ENCODE measurements at regions not wholly inside any gene's neighbourhood (a gene's known extent, or its start where the extent isn't known, plus 50 kb on each side); places are given as distances from the start of the nearest gene placed in this dataset.

DNA sequence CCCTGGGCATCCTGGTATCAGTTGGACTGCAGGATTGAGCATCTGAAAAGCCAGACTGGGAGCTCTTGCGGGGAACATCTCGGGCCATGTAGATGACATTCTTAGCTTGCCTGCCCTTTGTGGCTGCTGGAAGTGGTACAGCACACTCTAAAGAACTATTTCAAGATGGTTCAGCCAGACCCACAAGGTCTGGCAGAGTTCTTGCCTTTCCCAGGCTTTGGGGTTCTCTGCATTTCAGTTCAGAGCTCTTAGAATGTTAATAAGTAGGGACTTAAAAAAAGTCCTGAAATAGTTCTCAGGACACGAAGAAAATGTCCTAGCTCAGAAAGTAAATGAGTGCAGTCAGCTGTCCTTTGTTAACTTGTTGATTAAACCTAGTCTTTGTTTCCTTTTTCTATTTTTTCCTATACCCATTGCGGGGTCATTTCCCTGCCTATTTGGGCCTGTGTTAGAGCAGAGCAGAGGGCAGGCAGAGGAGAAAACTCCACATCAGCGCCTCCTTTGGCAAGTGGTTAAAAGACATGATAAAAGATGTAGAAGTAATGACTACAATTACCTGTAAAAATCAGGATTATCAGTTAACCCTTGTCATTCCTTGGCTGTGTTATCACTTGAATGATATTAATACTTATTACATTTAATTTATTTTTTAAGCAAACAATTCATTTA, 291.5 kb downstream of the ZSWIM6 start:
- no peak for DNase-seq

DNA sequence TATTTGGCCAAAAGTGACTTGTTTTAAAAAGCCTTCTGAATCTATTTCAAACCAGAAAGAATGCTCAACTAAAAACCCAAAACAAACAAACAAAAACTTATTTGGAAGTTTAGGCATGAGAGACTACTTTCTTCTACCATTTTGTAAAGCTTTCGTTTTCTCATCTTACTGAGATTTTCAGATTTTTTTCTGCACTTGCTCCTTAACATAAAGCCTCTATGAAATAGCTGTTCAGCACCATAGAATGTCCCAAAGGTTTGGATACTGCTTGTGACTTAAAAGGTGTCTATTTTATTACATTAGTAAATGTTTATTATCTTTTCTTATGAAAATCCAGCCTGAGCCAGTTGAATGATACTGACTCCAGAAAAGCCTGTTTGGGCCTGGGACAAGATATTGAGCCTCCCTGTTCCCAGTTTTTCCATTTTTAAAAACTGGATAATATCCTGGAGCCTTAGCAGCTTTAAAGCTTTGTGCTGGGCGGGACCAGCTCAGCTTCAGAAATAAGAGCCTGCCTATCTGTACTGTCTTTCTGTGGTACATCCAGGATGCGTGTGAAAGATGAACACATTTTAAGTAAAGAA, 292.6 kb downstream of the ZSWIM6 start:
- DNase-seq, result no peak

DNA sequence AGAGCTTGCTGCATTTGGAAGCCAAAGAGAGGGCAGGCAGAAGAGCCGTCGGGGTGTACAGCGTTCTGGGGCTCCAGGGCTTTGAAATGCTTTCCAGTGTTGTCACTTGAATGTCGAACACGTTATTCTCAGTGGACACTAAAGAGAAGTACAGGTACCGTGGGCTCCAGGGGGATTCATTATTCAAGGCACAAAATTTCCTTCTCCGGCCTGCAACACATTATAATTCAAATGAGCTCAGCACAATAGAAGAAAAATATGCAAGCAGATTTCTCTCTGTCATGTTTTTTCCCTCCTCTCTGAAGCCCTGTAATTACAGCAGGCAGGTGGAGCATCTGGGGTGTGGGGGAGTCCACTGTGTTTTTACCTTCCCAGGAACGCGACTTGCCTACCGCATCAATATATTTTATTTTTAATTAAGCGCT, 293.1 kb downstream of the ZSWIM6 start:
- DNase-seq, result no peak

DNA sequence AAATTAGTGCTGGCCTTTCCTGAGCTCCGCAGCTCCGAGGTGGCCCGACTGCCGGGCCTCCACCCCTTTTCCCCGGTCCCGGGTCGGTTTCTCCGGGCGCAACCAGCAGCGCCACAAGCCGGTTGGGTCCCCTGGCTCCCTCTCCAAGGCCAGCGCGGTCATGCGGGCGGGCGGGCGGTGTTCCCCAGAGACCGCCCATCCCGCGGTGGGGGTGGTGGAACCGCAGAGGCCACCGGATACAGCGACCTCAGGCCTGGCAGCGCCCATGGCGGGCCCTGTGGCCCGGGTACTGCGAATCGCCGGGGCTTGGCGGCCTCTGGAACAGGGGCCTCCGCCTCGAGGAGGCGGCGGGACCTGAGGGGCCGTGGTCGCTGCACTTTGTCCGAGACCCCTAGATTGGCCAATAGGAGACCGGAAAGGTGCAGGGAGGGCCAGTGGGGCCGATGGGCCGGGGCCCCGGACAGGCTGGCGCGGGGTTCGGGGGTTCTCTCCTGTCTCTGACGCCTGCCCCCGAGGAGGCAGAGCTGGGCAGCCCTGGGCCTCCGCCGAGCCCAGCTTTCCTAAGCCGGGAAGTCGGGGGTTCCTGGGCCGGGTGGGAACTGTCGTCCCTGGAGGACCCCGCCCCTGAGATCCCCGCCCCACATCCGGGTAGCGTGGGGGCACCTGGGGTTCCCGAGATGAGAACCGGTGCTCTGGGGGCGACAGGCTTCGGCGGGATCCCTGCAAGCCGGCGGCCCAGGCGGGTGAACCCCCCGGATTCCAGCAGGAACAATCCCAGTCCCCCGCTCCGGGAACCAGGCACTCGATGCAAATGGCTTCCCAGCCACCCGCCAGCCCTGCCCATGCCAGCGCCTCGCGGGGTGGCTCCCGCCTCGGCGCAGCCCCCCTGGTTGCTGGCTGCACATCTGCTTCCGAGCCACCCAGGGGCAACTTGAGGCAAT, 293.9 kb downstream of the ZSWIM6 start:
- DNase-seq, result peak; percentile 39

DNA sequence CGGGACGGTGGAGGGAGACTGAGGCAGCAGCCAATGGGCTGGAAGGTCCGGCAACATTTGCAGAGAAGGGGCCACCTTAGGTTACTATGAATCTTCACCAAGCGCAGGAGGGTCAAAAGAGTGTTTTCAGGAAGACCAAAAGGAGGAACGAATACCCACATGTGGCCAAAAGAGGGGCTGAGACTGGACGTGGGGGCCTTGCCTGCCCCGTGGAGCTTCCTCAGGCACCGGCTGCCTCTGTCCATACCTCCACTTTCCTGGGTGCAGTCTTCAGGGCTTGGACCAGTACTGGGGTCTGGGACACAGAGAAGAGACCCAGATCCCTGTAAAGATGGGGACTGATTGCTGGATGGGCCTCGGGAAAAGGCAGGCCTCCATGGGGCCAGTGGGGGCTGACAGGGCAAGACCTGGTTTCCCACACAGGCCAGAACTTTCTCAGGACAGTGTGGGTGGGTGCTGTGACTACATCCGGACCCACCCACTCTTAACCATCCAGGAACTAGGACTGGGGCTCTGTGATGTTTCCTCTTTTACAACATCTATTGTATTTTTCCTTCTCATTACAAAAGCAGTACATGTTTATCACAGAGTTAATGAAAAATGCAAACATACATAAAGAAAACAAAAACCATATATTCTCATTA, 294.7 kb downstream of the ZSWIM6 start:
- no peak for DNase-seq

DNA sequence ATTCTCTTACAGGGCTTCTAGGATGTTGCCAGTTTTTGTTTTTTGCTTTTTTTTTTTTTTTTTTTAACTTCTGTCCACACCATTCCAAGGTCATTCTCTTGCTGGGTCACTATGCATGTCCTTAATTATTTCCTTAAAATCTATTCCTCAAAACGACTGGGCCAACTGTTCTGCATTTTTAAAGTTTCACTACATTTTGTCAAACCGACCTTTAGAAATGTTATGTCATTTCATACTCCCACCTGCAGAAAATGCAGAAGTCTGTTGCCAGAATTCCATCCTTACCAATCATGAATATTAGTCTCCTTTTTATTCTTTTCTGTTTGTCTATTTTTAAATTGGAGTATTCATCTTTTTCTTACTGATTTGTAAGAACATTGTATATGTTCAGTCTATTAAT, 295.5 kb downstream of the ZSWIM6 start:
- no peak for DNase-seq

DNA sequence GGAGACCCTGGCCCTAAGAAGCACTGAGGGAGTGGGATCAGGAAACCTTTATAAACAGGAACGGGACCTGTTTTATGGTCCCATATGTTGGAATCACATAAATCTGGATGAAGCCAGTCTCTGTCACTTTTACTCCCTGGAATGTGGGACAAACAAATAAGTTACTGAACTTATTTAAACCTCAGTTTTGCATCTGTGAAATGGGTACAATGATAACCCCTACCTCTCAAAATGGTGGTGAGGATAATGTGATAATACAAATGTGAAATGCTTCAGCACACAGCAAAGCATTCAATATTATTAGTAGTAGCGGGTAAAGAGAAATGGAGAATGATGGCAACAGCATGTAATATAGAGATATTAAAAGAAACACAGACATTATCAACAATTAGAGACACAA, 298.9 kb downstream of the ZSWIM6 start:
- DNase-seq, result no peak

DNA sequence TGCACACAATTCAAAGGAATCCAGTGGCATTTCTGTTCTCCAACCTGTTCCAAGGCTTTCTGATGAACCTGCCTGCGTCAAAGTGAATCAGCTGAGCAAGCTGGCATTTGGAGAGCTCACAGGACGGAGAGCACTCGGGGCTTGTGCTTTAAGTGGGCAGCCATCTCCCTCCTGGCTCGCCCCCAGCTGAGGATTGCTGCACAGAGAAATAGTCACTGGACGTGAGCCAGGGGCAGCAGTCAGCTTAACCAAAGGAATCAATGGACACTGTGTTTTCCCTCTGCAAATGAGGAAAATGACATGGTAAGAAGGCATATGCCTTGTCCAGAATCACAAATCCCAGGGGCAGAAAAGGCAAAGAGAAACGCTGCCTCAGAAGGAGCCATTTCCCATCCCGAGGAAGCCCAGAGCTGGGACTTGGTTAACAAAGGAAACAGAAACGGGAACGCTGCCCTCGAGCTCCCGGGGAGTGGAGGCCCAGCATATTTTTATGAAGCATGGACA, 299.4 kb downstream of the ZSWIM6 start:
- no peak for DNase-seq

DNA sequence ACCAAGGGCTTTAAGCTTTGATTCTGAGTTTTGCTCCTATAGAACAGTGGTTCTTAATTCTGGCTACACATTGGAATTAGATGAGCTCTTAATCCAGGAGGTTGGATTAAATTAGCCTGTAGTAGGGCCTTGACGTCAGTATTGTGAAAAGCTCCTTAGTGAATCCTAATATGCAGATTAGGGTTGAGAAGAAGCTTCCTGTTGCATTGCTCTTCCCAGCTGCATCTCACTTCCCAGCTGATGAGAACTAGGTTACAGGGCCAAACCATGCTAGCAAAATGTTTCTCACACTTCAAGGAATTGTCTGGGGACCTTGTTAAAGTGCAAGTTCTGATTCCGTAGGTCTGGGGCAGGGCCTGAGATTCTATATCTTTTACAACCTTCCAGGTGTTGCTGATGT, 300.0 kb downstream of the ZSWIM6 start:
- DNase-seq, result no peak

DNA sequence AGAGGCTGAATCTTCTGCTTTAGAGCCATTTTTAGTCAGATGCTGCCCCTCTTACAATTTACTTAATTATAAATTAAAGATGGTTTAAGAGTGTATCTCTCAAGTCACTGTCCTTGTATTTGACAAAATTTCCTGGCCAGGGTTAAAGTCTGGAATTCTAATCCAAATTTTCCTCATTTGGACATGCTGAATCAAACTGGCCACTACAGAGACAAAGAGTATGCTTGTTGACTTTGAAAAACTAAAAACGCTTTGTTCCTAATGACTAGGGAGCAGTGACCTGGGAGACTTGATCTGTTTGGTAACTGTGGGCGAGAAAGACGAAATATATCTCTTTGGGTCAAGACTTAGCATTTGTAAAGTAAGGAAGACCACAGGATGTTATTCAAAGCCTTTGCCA, 303.2 kb downstream of the ZSWIM6 start:
- no peak for DNase-seq

DNA sequence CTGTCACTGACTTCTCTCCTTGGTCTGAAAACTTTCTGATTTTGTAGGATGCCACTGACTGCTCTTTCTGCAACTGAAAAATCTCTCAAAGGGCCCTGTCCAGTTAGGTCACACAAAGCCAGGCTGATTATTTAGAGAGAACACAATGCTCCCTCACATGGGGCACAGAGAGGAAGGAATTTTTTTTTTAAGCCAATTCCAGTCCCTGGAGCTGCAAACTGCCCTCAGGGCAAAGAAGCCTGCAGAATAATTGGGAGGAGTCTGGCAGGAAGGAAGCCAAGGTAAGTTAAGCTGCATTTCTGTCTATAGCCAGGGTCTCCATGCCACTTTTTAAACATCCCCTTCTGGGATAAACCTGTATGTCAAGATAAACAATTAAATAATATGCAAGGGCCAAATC, 305.5 kb downstream of the ZSWIM6 start:
- no peak for DNase-seq

DNA sequence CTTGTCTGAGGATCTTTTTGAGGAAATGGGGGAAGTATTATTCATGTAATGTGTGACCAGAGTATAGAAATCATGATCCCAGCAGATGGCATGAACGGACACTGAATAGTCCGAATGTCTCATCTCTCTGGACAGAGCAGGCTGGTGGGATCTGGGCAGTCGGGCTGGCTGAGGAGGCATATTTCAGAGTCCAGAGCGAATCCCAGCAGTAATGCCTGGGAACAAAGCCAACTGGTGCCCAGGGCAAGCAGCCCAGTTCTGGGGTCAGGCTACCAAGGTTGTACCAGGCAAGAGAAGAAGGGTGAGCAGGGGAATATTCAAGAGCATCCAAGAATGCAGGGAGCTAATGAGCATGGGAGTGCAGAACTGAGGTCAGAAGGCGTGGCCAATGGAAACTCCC, 306.4 kb downstream of the ZSWIM6 start:
- no peak for DNase-seq

DNA sequence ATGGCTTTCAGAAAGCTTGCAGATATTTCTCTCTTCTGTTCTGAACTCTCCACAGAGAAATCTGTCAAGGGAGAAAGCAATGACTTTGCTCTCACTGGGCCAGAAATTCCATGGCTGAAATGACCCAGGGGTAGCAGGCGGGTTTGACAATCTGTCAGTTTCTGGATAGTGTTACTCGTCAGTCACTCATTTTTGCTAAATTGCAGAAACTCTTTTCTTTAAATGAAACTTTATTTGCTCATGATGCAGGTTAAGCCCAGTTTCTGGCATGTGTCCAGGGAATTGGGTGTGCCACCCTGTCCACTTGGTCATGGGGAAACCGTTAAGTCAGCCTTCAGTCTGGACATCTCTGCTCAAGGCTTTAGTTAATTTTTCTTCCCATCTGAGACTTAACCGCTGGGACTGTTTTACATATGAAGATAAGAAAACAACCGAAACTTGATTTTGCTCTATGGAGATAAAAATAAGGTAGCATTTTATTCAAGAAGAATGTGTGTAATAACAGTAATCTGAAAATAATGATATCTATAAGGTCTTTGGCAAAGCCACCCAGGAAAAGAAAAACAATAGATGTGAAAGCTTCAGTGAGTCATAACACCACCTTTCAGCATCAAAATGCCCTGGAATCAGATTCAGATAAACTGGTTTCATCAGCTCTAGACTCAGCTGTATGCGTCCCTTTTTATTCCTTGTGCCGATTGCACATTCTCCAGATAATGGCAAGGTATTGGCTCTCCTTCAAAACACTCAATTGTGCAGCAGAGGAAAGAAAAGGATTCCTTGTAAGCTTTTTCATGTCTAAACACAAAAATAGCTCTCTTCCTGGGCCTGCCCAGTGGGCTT, 308.3 kb downstream of the ZSWIM6 start:
- no peak for DNase-seq

DNA sequence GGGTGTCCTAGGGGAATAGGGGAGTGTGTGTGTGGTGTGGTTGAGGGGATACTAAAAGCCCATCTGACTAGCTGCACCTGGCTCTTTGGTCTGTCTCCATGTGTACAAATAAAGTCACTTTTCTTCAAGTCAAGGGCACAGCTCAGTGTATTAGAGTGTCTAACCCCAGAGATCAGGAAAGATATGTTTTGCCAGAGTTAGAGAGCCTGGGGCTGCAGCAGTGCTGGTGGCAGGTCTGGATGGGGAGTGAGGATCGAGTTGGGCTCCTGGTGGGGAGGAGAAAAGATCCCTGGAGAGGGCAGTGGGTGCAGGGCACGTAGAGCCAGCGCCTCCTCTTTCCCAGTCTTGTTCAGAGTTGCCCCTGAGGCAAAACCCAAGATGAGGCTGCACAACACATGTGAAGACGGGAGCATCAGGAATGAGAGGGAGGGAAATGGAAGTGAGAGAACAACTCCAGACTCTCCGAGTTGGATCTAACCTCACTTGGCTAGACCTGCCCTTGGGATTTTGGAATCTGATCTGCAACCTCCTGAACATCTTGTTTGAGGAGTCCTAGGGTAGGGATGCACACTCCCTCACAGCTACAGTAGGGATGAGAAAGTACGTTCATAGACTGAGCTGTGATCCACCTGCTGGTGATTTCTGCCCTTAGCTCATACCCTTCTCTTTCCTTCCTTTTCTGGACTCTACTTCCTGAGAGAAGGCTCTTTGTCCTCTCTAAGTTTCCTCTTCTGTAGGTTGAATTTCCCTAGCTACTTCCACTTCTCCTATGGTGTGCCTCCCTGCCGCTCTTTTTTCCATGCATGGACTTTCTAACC, 309.9 kb downstream of the ZSWIM6 start:
- no peak for DNase-seq

DNA sequence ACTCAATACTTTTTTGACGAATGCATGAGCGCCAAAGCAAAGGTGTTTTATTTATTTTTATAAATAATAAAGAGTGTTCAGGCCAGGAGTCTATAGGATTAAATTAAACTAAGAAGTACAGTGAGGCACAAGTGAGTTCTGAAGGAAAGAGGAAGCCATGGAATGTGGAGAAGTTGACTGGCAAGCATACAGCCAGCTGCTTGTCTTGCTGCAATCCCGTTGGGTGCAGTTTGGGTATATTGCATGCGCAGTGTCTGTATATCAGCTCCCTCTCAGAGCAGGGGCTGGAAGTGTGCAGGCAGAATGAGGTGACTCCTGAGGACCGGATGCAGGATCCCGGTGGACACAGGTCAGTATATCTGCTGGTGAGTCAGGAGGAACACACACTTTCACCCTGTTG, 315.6 kb downstream of the ZSWIM6 start:
- DNase-seq, result no peak

DNA sequence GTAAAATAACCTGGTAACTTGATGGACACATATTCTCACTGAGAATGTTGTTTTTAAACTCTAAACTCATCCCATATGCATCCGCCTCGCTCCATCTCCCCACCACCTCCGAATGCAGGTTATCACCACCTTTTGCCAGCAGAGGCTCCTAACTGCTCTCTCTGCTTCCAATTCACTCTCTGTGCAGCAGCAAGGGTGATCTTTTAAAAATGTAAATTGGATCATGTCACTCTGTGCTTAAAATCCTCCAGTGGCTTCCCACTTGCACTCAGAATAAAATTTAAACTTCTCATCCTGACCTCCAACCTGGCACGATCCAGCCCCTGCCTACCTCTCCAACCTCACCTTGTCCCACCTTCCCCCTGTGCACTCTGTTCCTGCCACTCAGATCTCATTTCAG, 317.2 kb downstream of the ZSWIM6 start:
- DNase-seq, result no peak

DNA sequence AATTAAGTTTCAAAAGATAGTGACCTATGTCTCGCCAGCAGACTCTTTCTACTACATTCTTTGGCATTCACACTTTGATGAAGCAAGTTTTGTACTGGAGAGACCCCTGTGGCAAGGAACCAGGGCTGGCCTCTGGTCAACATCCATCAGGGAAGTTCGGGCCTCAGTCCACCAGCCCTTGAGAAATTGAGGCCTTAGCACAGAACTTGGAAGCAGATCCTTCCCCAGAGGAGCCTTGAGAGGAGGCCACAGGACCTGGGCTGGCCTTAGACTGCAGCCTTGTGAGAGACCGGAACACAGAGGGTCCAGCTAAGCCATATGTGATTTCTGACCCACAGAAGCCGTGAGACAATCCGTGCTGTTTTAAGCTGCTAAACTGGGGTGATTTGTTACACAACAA, 317.9 kb downstream of the ZSWIM6 start:
- DNase-seq, result no peak

DNA sequence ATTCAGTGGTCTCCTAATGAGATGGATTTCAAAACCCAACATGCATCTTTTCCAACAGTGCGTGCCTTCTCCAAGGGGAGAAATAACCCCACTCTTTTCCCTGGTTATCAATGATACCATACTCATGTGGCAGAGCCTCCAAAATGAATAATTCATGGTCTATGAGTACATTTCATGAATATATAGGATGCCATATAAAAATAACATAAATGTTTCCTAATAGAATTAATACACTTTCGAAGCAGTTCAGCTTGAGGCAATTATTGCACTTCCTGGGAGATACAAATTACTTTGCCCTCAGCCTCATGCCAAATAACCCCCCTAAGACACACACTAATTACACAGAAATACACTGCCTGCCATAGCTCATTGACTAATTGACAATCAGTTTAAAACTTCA, 318.6 kb downstream of the ZSWIM6 start:
- DNase-seq, result no peak

DNA sequence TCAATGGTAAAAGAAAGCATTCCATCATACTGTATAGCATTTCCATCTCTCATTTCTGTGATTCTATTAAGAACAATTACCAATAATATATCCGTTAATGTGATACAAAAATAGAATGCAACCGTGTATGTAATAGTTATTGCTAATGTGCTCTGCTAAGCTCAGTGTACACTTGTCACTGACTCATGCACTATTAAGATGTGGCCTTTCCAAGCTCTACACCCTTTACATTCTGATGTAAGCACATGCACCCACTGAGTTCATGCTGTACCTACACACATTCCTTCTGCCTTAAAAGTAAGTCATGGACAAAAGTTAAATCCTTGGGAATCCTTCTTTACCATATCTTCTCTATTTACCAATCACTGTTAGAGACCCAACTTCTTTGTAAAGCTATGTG, 319.1 kb downstream of the ZSWIM6 start:
- no peak for DNase-seq

DNA sequence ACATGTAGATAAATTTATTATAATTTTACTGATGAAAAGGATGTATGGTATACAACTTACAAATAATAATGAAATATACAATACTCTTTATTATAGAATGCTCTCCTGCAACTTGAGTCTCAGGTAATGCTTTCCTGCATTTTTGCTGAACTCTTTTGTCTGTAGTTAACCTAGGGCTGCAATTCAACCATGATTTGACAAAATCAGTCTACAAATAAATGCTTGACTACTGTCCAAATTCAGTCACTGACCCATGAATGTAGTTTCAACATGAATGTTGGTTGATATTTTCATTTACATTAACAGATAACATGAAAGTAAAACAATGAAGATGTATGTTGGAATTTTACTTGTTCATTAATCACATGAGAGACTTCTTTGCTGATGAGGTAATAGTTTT, 320.9 kb downstream of the ZSWIM6 start:
- no peak for DNase-seq

DNA sequence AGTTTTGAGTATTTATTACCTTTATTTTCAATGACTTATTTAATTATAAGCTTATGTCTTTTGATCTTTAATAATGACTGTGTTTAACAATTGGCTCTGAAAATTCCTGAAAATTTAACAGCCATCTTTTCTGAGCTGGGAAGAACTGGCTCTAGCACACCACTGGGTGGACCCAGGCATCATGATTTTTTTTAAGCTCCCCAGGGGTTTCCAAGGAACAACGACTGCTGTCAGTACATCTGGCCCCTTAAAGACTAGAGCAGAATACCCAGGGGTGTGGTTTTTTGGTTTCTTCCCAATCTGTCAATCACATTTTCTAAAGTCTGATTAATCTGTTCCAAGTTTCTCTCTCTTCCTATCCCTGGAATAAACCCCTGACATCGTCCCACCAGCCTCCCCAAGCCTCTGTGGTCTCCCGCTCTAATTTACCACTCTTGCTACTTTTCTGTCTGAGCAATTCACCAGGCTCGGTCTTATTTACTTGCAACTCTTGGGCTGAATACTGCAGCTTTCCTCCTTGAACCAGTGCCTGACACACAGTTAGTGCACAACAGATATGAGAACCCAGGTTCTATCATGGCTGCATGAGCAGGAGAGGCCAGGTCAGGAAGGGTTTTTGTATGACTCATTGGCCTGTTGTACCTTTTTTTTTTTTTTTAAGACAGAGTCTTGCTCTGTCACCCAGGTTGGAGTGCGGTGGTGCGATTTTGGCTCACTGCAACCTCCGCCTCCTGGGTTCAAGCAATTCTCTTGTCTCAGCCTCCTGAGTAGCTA, 321.9 kb downstream of the ZSWIM6 start:
- DNase-seq, result no peak

Data from CD4-positive, alpha-beta T cell treated with Interleukin-15 for 1 hour (primary cell).